Nephron progenitor cell (in vitro differentiated cells): ENCODE measurements at regions not wholly inside any gene's neighbourhood (a gene's known extent, or its start where the extent isn't known, plus 50 kb on each side); places are given as distances from the start of the nearest gene placed in this dataset.

Experiments used
- DNase-seq: peaks from one replicate; pipeline ENCODE4 v3.0.0; 2021
- H3K27ac Mint-ChIP-seq: 2 replicates; pipeline ENCODE4 v1.8.0; 2021; ENCODE audit warnings: mild to moderate bottlenecking, moderate library complexity, mixed read lengths
- H3K27me3 Mint-ChIP-seq: 2 replicates; pipeline ENCODE4 v1.8.0; 2021; ENCODE audit warnings: mild to moderate bottlenecking, low read depth, mixed read lengths; ENCODE audit not compliant: poor library complexity
- H3K36me3 Mint-ChIP-seq: 2 replicates; pipeline ENCODE4 v1.8.0; 2021; ENCODE audit warnings: low read depth, mixed read lengths
- H3K4me1 Mint-ChIP-seq: 2 replicates; pipeline ENCODE4 v1.8.0; 2021; ENCODE audit warnings: mixed read lengths
- H3K4me3 Mint-ChIP-seq: 2 replicates; pipeline ENCODE4 v1.8.0; 2021; ENCODE audit warnings: mild to moderate bottlenecking, moderate library complexity, mixed read lengths
- H3K9me3 Mint-ChIP-seq: 2 replicates; pipeline ENCODE4 v1.8.0; 2021; ENCODE audit warnings: mild to moderate bottlenecking, moderate library complexity, mixed read lengths
- TF ChIP-seq, protein P1 (sequence below): fragments of 200-600 bp; sonication (generic); IDR thresholded peaks from 2 replicates; pipeline ENCODE4 v1.5.0; 2021; ENCODE audit warnings: antibody characterized with exemption

DNA sequence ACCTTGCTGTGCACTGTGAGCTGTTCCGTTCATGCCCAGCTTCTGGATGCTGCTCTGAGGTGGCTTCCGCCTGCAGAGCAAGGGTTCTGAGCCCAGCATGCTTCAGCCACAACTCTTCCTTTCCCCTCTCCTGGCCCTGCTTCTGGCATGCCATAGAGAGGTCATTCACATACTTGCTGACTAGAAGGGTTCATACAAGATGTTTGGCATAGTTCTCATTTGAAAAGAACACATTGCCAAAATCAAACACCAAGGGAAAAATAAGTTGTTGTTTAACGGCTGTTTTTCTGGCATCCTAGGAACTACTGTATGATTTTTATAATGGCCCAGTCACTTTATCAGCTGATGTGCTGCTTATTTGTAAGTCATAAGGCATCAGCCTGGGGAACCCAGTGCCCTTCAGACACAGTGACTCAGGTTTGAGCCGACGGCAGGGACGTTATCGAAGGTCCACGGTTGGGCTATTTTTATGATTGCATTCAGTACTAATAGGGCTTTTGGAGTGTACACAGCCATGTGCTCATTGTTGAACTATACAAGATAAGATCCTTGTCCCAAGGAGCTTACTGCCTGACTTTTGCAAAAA lies 53.9 kb upstream of the CTAGE1 start:
- H3K4me3 Mint-ChIP-seq = no peak overlapping the region
- no peak for DNase-seq

DNA sequence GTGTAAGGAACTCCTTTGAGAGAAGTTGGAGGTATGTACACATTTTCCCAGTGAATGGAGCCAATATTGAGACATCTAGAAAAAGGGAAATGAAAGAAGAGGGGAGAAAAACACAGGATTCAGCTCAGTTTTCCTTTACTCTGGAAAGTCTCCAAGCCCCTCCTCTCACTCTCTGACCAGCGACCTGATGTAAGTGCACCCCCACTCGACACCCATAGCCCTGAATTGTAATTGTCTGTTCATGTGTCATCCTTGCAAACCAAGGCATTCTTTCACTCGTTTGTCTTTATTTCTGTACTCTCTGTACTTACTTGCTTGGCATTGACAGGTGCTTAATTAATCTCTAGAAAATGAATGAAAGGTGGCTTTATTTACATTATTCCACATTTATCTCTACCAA lies 55.7 kb upstream of the CTAGE1 start:
- Mint-ChIP-seq H3K9me3 (peaks cover 4% of the 10 kb centered on the region), H3K27ac (no peak overlapping the region), H3K27me3 (peaks cover 14% of the 10 kb centered on the region), H3K4me1 (peaks cover 33% of the 10 kb centered on the region), H3K36me3 (peaks cover 4% of the 10 kb centered on the region), H3K4me3 (no peak overlapping the region)
- no peak for DNase-seq
- TF ChIP-seq, protein P1, sequence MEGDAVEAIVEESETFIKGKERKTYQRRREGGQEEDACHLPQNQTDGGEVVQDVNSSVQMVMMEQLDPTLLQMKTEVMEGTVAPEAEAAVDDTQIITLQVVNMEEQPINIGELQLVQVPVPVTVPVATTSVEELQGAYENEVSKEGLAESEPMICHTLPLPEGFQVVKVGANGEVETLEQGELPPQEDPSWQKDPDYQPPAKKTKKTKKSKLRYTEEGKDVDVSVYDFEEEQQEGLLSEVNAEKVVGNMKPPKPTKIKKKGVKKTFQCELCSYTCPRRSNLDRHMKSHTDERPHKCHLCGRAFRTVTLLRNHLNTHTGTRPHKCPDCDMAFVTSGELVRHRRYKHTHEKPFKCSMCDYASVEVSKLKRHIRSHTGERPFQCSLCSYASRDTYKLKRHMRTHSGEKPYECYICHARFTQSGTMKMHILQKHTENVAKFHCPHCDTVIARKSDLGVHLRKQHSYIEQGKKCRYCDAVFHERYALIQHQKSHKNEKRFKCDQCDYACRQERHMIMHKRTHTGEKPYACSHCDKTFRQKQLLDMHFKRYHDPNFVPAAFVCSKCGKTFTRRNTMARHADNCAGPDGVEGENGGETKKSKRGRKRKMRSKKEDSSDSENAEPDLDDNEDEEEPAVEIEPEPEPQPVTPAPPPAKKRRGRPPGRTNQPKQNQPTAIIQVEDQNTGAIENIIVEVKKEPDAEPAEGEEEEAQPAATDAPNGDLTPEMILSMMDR = no peak

More for the DNA sequence above, 53.9 kb upstream of the CTAGE1 start:
- Mint-ChIP-seq H3K27me3 (peaks cover 12% of the 10 kb centered on the region), H3K9me3 (peaks cover 4% of the 10 kb centered on the region), H3K36me3 (peaks cover 4% of the 10 kb centered on the region), H3K27ac (no peak overlapping the region), H3K4me1 (peaks cover 41% of the 10 kb centered on the region)
- TF ChIP-seq, protein P1 = no peak

DNA sequence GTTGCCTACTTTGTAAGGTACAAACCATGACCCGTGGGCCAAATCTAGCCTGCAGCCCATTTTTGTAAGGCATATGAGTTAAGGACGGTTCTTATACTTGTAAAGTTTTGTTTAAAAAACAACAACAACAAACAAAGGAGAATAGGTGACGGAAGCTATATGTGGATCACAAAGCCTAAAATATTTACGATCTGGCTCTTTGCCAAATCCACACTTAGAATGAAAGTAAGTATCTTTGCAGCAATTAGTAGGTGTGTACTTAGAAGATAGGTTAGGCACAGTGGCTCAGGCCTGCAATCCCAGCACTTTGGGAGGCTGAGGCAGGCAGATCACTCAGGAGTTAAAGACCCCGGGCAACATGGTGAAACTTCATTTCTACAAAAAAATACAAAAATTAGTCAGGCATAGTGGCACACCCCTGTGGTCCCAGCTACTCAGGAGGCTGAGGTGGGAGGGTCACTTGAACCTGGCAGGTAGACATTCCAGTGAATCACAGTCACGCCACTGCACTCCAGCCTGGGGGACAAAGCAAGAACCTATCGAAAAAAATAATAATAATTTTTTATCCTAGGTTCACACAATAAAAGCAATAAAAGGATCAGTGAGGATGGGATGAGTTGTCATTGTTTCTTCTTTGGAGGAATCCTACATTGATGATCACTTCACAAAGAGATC lies 57.8 kb upstream of the CTAGE1 start:
- TF ChIP-seq, protein P1 = no peak
- H3K9me3 Mint-ChIP-seq = peaks cover under 1% of the 10 kb centered on the region
- no peaks in the 10 kb centered on the region for H3K36me3 Mint-ChIP-seq
- no peak for DNase-seq
- H3K4me3 Mint-ChIP-seq = no peak overlapping the region
- H3K27me3 Mint-ChIP-seq = peaks cover 22% of the 10 kb centered on the region
- H3K27ac Mint-ChIP-seq = no peak overlapping the region
- H3K4me1 Mint-ChIP-seq = peaks cover 11% of the 10 kb centered on the region

DNA sequence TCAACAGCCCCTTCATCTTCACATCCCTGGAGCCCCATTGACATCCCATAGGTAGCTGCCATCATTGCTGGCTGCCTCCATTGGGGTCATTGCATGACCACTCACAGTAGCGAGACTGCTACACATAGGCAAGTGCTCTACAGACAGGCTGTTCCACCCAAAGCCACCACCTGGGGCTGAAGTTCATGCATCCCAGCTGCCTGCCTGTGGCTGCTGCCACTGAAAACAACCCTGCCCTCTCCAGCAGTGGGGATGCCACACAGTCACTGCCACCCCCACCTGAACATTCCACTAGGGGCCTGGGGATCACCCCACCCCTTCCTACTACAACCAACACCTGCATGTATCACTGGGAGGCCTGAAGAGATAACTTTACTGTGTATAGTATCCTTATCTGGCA lies 59.5 kb upstream of the CTAGE1 start:
- Mint-ChIP-seq H3K36me3 (no peaks in the 10 kb centered on the region), H3K27me3 (peaks cover 22% of the 10 kb centered on the region), H3K9me3 (peaks cover 8% of the 10 kb centered on the region), H3K4me3 (no peak overlapping the region), H3K4me1 (no peaks in the 10 kb centered on the region), H3K27ac (no peak overlapping the region)
- TF ChIP-seq, protein P1 = no peak
- no peak for DNase-seq

DNA sequence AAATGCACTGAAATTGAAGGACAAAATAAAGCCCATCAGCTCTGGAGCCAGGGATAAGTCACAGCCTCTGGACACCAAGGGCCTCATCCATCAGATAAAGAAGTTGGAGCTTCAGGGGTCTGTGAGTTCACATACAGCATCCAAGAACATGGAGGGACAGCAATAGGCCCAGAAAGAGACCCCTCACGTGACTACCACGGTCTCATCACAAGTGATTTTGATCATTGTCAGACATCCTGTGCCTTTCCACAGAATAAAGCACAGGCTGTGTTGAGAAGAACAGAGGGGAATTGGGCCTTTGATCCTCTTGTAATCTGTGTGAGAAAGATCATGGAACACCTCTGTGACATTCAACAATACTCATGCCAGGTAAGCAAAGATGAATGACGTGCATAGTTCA lies 65.2 kb upstream of the CTAGE1 start:
- peaks cover 7% of the 10 kb centered on the region for H3K27me3 Mint-ChIP-seq
- DNase-seq = no peak
- peaks cover 8% of the 10 kb centered on the region for H3K9me3 Mint-ChIP-seq
- H3K36me3 Mint-ChIP-seq = no peaks in the 10 kb centered on the region
- H3K4me3 Mint-ChIP-seq = no peak overlapping the region
- peaks cover 4% of the 10 kb centered on the region for H3K4me1 Mint-ChIP-seq
- no peak overlapping the region for H3K27ac Mint-ChIP-seq
- TF ChIP-seq, protein P1 = no peak

DNA sequence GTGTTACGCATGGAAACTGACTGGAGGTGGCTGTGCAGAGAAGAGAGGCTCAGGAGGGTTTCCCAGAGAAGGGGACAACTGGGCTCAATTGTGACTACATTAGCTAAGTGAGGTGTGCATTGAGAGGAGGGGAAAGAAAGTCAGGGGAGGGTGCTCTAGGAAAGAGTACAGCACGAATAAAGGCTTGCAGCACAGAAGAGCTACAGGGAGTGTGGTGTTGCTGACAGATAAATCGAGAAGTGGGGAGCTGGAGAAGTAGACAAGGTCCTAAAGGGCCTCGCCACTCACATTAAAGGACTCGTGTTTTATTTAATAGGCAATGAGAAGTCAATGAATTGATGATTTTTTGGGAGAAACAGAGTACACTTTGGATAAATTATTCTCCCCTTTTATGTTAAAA lies 65.7 kb upstream of the CTAGE1 start:
- Mint-ChIP-seq H3K9me3 (peaks cover 8% of the 10 kb centered on the region), H3K27ac (no peak overlapping the region), H3K27me3 (peaks cover 7% of the 10 kb centered on the region), H3K4me3 (no peak overlapping the region), H3K4me1 (peaks cover 4% of the 10 kb centered on the region), H3K36me3 (no peaks in the 10 kb centered on the region)
- no peak for DNase-seq
- TF ChIP-seq, protein P1 = no peak
